Dedifferentiated amniotic fluid mesenchymal stem cell (primary cell): ENCODE measurements at regions not wholly inside any gene's neighbourhood (a gene's known extent, or its start where the extent isn't known, plus 50 kb on each side); places are given as distances from the start of the nearest gene placed in this dataset.

ENCODE experiments used
- DNase-seq: peaks from one replicate; pipeline ENCODE4 v3.0.0-alpha.2; 2016; ENCODE audit errors: extremely low spot score

- no peak for DNase-seq
Observed at GRCh38 chr2:14263053-14263452, 369.5 kb upstream of the LRATD1 start.

- no peak for DNase-seq
Observed at GRCh38 chr2:14270036-14270582, 362.4 kb upstream of the LRATD1 start.

GRCh38 chr2:14272396-14273075, 360.0 kb upstream of the LRATD1 start:
- no peak for DNase-seq

GRCh38 chr2:14273650-14274049, 358.9 kb upstream of the LRATD1 start:
- no peak for DNase-seq

- DNase-seq, result no peak
Observed at GRCh38 chr2:14284244-14284643, 348.3 kb upstream of the LRATD1 start.

GRCh38 chr2:14285812-14286211, 346.7 kb upstream of the LRATD1 start:
- no peak for DNase-seq

GRCh38 chr2:14288016-14288415, 344.5 kb upstream of the LRATD1 start:
- DNase-seq, result no peak

- DNase-seq, result no peak
Observed at GRCh38 chr2:14292964-14293363, 339.6 kb upstream of the LRATD1 start.

GRCh38 chr2:14297340-14297739, 335.2 kb upstream of the LRATD1 start:
- no peak for DNase-seq

GRCh38 chr2:14297906-14298305, 334.6 kb upstream of the LRATD1 start:
- DNase-seq, result no peak

GRCh38 chr2:14301331-14301730, 331.2 kb upstream of the LRATD1 start:
- no peak for DNase-seq

GRCh38 chr2:14303366-14304115, 329.0 kb upstream of the LRATD1 start:
- no peak for DNase-seq

GRCh38 chr2:14304326-14304725, 328.2 kb upstream of the LRATD1 start:
- DNase-seq, result no peak

- no peak for DNase-seq
Observed at GRCh38 chr2:14306268-14306861, 326.2 kb upstream of the LRATD1 start.

GRCh38 chr2:14313341-14313740, 319.2 kb upstream of the LRATD1 start:
- no peak for DNase-seq

- DNase-seq, result no peak
Observed at GRCh38 chr2:14316594-14316993, 315.9 kb upstream of the LRATD1 start.

- DNase-seq, result no peak
Observed at GRCh38 chr2:14321357-14321756, 311.2 kb upstream of the LRATD1 start.

GRCh38 chr2:14322306-14322705, 310.2 kb upstream of the LRATD1 start:
- DNase-seq, result no peak

- DNase-seq, result no peak
Observed at GRCh38 chr2:14324308-14324707, 308.2 kb upstream of the LRATD1 start.

- DNase-seq, result no peak
Observed at GRCh38 chr2:14330884-14331283, 301.6 kb upstream of the LRATD1 start.

- no peak for DNase-seq
Observed at GRCh38 chr2:14336759-14337382, 295.6 kb upstream of the LRATD1 start.

GRCh38 chr2:14340703-14341102, 291.8 kb upstream of the LRATD1 start:
- DNase-seq, result no peak
